ENCODE measurements at regions not wholly inside any gene's neighbourhood (a gene's known extent, or its start where the extent isn't known, plus 50 kb on each side); places are given as distances from the start of the nearest gene placed in this dataset.

DNA sequence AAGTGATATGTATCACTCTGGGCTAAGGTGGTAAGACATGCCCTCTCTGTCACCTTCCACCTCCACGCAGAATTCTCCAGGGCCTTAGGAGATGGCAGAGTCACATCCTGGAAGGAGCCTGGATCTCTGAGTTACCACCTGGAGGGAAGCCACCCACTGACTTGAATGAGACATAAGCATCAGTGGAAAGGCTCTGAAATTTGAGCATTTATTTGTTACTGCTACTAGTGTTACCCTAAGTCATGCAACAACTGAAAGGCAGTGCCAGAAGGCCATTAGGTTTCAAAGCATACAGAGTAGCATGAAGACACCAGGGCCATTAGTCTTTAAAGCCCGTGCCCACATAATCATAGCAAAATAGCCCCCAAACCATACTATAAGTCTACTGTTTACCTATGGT is 230.3 kb upstream of the IRF2BP2 start:
- DNase-seq (ENCODE audit: unreplicated experiment) = no peak
- H3K4me3 Mint-ChIP-seq (ENCODE audit: unreplicated experiment) = no peak overlapping the region
- H3K27ac Mint-ChIP-seq (ENCODE audit: low read depth, unreplicated experiment) = no peak overlapping the region
- H3K36me3 Mint-ChIP-seq (ENCODE audit: insufficient read depth, unreplicated experiment) = no peaks in the 10 kb centered on the region
- ChIA-PET CTCF (interaction anchor here (1.4 to 1.7 kb wide), 2 partner anchors 130 to 229 kb away, joined by 3 to 4 read pairs; no protein-coding TSS in a partner anchor), POLR2A (no interaction called here)
- no peaks in the 10 kb centered on the region for H3K4me1 Mint-ChIP-seq (ENCODE audit: insufficient read depth, unreplicated experiment)
- TF ChIP-seq, protein P1, sequence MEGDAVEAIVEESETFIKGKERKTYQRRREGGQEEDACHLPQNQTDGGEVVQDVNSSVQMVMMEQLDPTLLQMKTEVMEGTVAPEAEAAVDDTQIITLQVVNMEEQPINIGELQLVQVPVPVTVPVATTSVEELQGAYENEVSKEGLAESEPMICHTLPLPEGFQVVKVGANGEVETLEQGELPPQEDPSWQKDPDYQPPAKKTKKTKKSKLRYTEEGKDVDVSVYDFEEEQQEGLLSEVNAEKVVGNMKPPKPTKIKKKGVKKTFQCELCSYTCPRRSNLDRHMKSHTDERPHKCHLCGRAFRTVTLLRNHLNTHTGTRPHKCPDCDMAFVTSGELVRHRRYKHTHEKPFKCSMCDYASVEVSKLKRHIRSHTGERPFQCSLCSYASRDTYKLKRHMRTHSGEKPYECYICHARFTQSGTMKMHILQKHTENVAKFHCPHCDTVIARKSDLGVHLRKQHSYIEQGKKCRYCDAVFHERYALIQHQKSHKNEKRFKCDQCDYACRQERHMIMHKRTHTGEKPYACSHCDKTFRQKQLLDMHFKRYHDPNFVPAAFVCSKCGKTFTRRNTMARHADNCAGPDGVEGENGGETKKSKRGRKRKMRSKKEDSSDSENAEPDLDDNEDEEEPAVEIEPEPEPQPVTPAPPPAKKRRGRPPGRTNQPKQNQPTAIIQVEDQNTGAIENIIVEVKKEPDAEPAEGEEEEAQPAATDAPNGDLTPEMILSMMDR (IDR thresholded peaks at IDR 0.05; ENCODE audit: unreplicated experiment) = no peak
- intact Hi-C loops (cut with micrococcal nuclease) = no loop called here
- no peaks in the 10 kb centered on the region for H3K27me3 Mint-ChIP-seq (ENCODE audit: insufficient read depth, unreplicated experiment)
- no peaks in the 10 kb centered on the region for H3K9me3 Mint-ChIP-seq (ENCODE audit: unreplicated experiment)
- BruUV-seq (replicated peaks) = no TSS peak

DNA sequence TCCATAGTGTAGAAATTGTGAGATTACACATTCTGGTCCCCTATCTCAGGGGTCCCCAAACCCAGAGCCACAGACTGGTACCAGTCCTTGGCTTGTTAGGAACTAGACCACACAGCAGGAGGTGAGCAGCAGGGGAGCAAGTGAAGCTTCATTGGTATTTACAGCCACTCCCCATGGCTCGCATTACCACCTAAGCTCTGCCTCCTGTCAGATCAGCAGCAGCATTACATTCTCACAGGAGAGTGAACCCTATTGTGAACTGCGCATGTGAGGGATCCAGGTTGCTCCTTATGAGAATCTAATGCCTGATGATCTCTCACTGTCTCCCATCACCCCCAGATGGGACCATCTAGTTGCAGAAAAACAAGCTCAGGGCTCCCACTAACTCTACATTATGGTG is 229.7 kb upstream of the IRF2BP2 start:
- no TSS peak for BruUV-seq (replicated peaks)
- intact Hi-C loops (cut with micrococcal nuclease) = loop anchor here (10.0 kb wide), 1 partner anchor 345 kb away; no protein-coding TSS in a partner anchor
- no peaks in the 10 kb centered on the region for H3K4me1 Mint-ChIP-seq (ENCODE audit: insufficient read depth, unreplicated experiment)
- H3K9me3 Mint-ChIP-seq (ENCODE audit: unreplicated experiment) = no peaks in the 10 kb centered on the region
- H3K27ac Mint-ChIP-seq (ENCODE audit: low read depth, unreplicated experiment) = no peak overlapping the region
- H3K36me3 Mint-ChIP-seq (ENCODE audit: insufficient read depth, unreplicated experiment) = no peaks in the 10 kb centered on the region
- no peak overlapping the region for H3K4me3 Mint-ChIP-seq (ENCODE audit: unreplicated experiment)
- peak; percentile 66 for DNase-seq (ENCODE audit: unreplicated experiment)
- CTCF ChIA-PET = interaction anchor here (1.1 to 1.7 kb wide), 3 partner anchors 16 to 228 kb away, joined by 3 to 4 read pairs (median 3); no protein-coding TSS in a partner anchor
- TF ChIP-seq, protein P1 (IDR thresholded peaks at IDR 0.05; ENCODE audit: unreplicated experiment) = no peak
- no peaks in the 10 kb centered on the region for H3K27me3 Mint-ChIP-seq (ENCODE audit: insufficient read depth, unreplicated experiment)
- POLR2A ChIA-PET = interaction anchor here (0.7 kb wide), 1 partner anchor 152 kb away, joined by 3 read pairs; no protein-coding TSS in a partner anchor

DNA sequence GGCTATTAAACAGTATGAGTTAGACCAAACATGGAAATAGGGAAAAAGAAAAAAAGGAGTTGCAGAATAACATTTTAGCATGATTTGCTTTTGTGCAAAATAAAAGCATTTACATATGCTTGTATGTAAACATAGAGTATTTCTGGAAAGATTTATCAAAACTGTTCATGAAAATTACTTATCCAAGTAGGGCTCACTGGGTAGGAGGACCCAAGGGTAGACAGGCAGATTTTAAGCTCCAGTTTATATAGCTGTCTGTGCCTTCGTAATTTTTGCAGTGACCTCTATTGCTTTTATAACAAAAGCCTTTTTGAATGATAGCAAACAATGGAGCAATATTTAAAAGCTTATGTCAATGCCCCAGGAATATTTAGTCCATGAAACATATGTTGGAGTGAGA is 228.8 kb upstream of the IRF2BP2 start:
- intact Hi-C loops (cut with micrococcal nuclease) = loop anchor here (10.0 kb wide), 1 partner anchor 344 kb away; no protein-coding TSS in a partner anchor
- no peaks in the 10 kb centered on the region for H3K4me1 Mint-ChIP-seq (ENCODE audit: insufficient read depth, unreplicated experiment)
- ChIA-PET POLR2A (interaction anchor here (0.5 to 0.7 kb wide), 5 partner anchors 151 to 334 kb away, joined by 3 to 4 read pairs (median 3); no protein-coding TSS in a partner anchor), CTCF (interaction anchor here (0.6 to 1.7 kb wide), 5 partner anchors 9 to 241 kb away, joined by 3 to 4 read pairs (median 3); no protein-coding TSS in a partner anchor)
- no TSS peak for BruUV-seq (replicated peaks)
- no peaks in the 10 kb centered on the region for H3K9me3 Mint-ChIP-seq (ENCODE audit: unreplicated experiment)
- H3K27me3 Mint-ChIP-seq (ENCODE audit: insufficient read depth, unreplicated experiment) = no peaks in the 10 kb centered on the region
- no peak overlapping the region for H3K27ac Mint-ChIP-seq (ENCODE audit: low read depth, unreplicated experiment)
- no peak for DNase-seq (ENCODE audit: unreplicated experiment)
- TF ChIP-seq, protein P1 (IDR thresholded peaks at IDR 0.05; ENCODE audit: unreplicated experiment) = no peak
- no peak overlapping the region for H3K4me3 Mint-ChIP-seq (ENCODE audit: unreplicated experiment)
- H3K36me3 Mint-ChIP-seq (ENCODE audit: insufficient read depth, unreplicated experiment) = no peaks in the 10 kb centered on the region

DNA sequence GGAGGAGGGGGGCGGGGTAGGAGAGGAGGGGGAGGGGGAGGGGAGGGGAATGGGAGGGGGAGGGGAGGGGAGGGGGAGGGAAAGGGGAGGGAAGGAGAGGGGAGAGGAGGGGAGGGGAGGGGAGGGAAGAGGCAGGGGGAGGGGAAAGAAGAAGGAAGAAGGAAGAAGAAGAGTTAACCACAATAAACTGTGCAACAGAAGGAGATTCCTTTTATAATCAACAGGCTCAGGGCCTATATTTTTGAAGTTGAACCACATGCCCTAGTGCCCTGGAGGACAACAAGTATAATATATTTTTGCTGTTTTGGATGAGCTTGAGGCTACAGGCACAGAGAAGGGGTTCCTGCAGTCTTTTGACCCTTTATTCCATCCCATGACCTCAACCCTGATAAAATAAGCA is 228.2 kb upstream of the IRF2BP2 start:
- Mint-ChIP-seq H3K27me3 (ENCODE audit: insufficient read depth, unreplicated experiment) (no peaks in the 10 kb centered on the region), H3K27ac (ENCODE audit: low read depth, unreplicated experiment) (no peak overlapping the region), H3K36me3 (ENCODE audit: insufficient read depth, unreplicated experiment) (no peaks in the 10 kb centered on the region), H3K9me3 (ENCODE audit: unreplicated experiment) (no peaks in the 10 kb centered on the region), H3K4me3 (ENCODE audit: unreplicated experiment) (no peak overlapping the region), H3K4me1 (ENCODE audit: insufficient read depth, unreplicated experiment) (no peaks in the 10 kb centered on the region)
- DNase-seq (ENCODE audit: unreplicated experiment) = no peak
- TF ChIP-seq, protein P1 (IDR thresholded peaks at IDR 0.05; ENCODE audit: unreplicated experiment) = no peak
- no TSS peak for BruUV-seq (replicated peaks)
- intact Hi-C loops (cut with micrococcal nuclease) = loop anchor here (10.0 kb wide), 1 partner anchor 343 kb away; no protein-coding TSS in a partner anchor
- POLR2A ChIA-PET = interaction anchor here (0.5 to 0.7 kb wide), 4 partner anchors 16 to 334 kb away, joined by 3 to 4 read pairs (median 3); no protein-coding TSS in a partner anchor
- CTCF ChIA-PET = interaction anchor here (1.1 kb wide), 1 partner anchor 15 kb away, joined by 3 read pairs; no protein-coding TSS in a partner anchor
